ENCODE measurements at regions not wholly inside any gene's neighbourhood (a gene's known extent, or its start where the extent isn't known, plus 50 kb on each side); places are given as distances from the start of the nearest gene placed in this dataset.

DNA sequence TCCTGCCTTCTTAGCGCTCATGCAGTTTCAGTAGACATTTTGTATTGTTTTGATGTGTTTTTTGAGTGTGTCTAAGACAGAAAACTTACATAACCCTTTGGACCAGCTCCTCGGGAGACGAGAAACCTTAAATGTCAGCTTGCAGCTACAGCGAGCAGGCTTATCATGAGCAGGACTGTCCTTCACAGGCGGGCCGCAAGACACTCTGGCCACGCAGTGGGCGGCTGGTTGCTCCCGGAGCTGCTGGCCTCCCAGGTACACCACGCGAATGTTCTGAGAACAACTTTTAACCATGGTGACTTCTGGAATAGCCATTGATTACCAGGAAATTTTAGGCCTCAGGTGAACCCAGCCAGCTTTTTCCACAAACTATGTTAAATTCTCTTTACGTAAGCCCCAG is 164.1 kb upstream of the DIO3 start:
- Mint-ChIP-seq H3K4me3 (no peak overlapping the region), H3K9me3 (no peaks in the 10 kb centered on the region), H3K27ac (no peak overlapping the region), H3K4me1 (peaks cover 5% of the 10 kb centered on the region), H3K36me3 (no peaks in the 10 kb centered on the region)
- DNase-seq (ENCODE audit: low spot score in 2 of 2) = no peak
- ATAC-seq = no peak

DNA sequence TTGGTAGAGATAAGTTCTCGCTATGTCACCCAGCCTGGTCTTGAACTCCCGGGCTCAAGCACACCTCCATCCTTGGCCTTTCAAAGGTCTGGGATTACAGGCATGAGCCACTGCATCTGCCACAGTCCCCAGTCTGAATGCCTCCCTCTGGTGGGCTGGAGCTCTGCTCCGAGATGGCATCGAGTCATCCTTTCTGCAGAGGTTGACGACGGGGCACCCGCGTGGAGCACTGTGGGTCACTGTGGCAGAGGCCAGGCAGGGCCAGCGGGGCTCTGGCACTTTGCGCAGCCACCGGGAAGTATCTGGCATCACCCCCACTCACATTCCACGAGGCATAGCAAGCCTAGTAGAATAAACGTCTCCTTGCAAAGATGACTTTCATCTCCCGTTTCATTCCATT is 163.3 kb upstream of the DIO3 start:
- Mint-ChIP-seq H3K4me3 (no peak overlapping the region), H3K27ac (no peak overlapping the region), H3K9me3 (no peaks in the 10 kb centered on the region), H3K36me3 (no peaks in the 10 kb centered on the region), H3K4me1 (peaks cover 5% of the 10 kb centered on the region)
- ATAC-seq = no peak
- no peak for DNase-seq (ENCODE audit: low spot score in 2 of 2)

DNA sequence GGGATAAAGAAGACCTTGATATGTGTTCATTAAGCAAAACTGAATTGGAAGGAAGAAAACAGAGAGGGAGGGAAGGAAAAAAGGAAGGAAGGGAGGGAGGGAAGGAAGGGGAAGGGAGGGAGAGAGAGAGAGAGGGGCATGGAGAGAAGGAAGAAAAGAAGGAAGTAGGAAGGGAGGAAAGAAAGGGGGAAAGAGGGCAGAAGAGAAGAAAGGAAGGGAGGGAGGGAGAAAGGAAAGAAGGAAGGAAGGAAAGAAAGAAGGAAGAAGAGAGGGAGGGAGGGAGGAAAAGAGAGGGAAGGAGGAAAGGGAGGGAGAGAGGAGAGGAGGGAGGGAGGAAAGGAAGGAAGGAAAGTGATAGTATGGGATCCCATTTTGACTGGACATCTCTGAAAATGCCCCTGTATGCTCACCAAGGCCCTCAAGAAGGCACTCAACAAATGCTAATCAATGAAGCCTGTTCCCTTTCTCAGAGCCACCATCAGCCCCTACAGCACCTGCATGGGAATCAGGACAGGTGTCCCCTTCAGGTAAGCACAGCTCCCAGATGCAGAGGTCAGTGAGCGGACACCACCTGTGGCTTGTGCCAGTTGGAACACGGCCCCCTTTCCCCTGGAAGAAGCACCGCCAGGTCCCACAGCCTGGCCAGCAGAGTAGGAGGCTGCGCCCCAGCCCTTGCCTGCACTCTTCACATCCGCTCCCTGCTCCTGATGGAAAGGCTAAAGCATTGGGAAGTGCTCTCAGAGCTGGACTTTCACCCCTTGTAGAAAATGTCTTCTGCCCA is 161.4 kb upstream of the DIO3 start:
- Mint-ChIP-seq H3K4me3 (no peak overlapping the region), H3K36me3 (no peaks in the 10 kb centered on the region), H3K4me1 (peaks cover 5% of the 10 kb centered on the region), H3K27ac (no peak overlapping the region), H3K9me3 (no peaks in the 10 kb centered on the region)
- DNase-seq (ENCODE audit: low spot score in 2 of 2) = no peak
- ATAC-seq = no peak

DNA sequence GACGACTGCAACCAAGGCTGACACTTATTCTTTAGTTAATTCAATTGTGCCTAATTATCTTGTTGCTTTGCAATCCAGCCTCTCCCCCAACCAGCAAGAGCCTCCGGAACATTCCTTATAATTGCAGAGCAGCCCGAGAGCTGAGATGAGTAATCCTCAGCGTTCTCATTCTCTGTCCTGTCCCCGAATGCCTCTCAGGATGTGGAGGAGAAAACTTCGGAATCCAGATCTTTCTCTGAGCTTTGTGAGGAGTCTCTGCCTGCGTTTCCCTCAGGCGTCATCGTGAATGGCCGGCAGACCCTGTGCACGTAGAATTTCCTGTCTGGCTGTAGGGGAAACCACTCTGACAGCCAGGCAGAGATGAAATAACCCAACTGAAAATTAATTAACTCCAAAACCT is 160.5 kb upstream of the DIO3 start:
- no peak for ATAC-seq
- Mint-ChIP-seq H3K36me3 (no peaks in the 10 kb centered on the region), H3K9me3 (no peaks in the 10 kb centered on the region), H3K4me1 (peaks cover 5% of the 10 kb centered on the region), H3K4me3 (no peak overlapping the region), H3K27ac (no peak overlapping the region)
- no peak for DNase-seq (ENCODE audit: low spot score in 2 of 2)

DNA sequence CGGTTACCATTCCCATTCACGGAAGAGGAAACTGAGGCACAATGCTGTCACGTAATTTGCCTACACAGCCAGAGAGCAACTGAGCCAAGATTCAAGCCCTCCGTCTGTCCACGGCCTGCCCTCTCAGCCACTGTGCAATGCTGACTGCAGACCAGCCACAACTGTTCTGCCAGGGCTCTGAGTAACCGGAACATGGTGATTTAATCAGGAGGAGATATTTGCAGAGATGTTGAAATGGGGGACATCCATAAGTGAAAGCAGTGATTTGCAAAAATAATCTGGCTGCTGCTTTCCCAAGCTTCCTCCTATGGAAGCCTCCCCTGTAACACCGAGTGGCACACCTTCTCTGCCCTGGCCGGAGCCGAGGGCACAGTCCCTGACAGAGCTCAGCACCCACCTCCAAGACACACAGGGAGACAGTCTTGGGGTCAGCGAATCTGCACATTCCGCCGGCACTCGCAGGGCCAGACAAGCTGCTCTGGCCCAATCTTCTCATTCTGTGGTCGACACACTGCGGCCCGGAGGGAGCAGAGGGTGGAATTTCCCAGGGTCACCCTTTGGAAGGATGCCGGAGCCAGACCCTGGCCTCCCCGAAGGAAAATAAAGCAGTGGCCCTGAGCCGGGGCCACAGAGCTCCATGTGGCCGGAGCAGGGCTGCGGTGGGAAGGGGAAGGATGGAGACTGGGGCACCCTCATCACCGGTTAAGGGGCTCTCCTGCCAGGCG is 158.2 kb upstream of the DIO3 start:
- no peaks in the 10 kb centered on the region for H3K36me3 Mint-ChIP-seq
- no peaks in the 10 kb centered on the region for H3K9me3 Mint-ChIP-seq
- H3K4me1 Mint-ChIP-seq = peaks cover 5% of the 10 kb centered on the region
- ATAC-seq = no peak
- no peak overlapping the region for H3K27ac Mint-ChIP-seq
- no peak overlapping the region for H3K4me3 Mint-ChIP-seq
- DNase-seq (ENCODE audit: low spot score in 2 of 2) = no peak

DNA sequence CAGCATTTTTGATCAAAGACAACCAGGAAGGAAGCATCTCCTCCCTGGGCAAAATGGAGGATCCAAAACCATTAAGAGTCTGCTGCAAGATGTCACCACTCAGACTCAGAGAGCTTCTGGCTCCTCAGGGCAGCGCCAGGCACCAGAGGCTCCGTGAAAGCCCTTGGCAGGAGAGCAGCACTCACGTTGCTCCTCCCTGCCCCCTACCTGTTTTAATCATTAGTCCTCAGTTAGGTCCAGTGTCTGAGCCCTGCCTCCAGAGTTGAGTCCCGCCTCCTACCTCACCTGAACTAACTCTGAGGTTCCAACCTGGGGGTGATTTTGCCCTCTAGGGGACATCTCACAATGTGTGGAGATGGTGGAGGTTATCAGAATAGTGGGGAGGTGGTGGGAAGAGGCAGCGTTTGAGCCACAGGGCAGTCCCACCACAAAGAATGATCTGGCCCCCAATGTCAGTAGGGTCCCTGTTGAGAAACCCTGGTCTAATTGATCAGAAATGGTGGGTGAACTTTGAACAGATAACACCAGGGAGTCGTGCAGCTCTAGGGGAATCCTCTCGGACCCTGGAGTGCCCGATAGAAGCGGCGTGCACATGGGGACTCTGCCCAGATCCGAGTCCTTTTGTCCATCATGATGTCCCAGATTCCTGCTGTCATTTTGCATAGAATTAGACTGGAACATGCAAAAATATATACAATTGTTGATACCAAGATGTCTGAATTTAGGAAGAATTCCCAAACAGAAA is 156.7 kb upstream of the DIO3 start:
- Mint-ChIP-seq H3K4me3 (no peak overlapping the region), H3K9me3 (no peaks in the 10 kb centered on the region), H3K27ac (no peak overlapping the region), H3K36me3 (no peaks in the 10 kb centered on the region), H3K4me1 (peaks cover 5% of the 10 kb centered on the region)
- DNase-seq (ENCODE audit: low spot score in 2 of 2) (no peak), ATAC-seq (no peak)

DNA sequence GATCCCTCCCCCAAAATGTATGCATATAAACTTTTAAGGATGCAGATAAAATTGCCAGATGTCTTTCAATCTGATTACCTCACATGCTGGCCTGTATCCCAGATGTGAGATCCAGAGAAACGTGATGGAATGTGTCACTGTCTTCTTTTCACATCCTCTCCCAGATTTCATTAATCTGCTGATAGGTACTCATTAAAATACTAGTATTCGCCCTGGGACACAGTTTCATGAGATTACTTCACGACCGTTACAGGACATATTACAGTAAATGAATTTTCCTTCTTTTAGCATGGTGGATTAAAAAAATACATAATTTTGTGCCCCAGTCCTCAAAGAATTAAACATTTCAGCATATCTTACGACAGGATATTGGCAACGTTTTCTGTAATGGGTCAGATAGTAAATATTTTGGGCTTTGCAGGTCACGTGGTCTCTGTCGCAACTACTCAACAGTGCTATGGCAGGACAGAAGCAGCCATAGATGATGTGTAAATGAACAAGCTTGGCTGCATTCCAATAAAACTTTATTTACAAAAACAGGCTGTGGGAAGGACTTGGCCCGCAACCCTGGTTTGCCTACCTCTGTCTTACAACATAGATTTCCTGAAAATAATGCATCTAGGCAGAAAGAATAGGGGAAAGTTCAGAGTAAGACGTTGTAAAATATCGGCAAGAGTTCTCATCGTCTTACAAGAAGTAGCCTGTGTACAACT is 156.0 kb upstream of the DIO3 start:
- no peak overlapping the region for H3K4me3 Mint-ChIP-seq
- H3K9me3 Mint-ChIP-seq = no peaks in the 10 kb centered on the region
- H3K4me1 Mint-ChIP-seq = peaks cover 5% of the 10 kb centered on the region
- ATAC-seq = no peak
- no peak for DNase-seq (ENCODE audit: low spot score in 2 of 2)
- H3K36me3 Mint-ChIP-seq = no peaks in the 10 kb centered on the region
- no peak overlapping the region for H3K27ac Mint-ChIP-seq

DNA sequence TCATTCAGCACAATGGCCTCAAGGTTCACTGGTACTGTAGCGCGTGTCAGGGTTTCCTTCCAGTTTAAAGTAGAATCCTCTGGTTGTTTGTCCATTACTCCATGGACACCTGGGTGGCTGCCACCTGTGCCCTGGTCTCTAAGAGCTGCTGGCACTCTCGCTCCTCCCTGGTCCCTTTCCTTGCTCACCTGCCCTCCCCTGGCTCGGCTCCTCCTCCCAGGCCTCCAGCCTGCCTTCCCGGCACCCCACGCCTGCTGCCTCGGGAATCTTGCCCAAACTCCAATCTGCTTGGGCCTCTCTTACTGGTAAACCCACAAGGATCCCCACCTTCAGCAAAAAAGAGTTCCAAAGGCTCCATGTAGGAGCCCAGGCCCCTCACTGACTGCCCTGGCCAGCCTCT is 154.4 kb upstream of the DIO3 start:
- no peaks in the 10 kb centered on the region for H3K9me3 Mint-ChIP-seq
- H3K4me1 Mint-ChIP-seq = no peaks in the 10 kb centered on the region
- ATAC-seq (no peak), DNase-seq (ENCODE audit: low spot score in 2 of 2) (no peak)
- H3K4me3 Mint-ChIP-seq = no peak overlapping the region
- no peak overlapping the region for H3K27ac Mint-ChIP-seq
- H3K36me3 Mint-ChIP-seq = no peaks in the 10 kb centered on the region

DNA sequence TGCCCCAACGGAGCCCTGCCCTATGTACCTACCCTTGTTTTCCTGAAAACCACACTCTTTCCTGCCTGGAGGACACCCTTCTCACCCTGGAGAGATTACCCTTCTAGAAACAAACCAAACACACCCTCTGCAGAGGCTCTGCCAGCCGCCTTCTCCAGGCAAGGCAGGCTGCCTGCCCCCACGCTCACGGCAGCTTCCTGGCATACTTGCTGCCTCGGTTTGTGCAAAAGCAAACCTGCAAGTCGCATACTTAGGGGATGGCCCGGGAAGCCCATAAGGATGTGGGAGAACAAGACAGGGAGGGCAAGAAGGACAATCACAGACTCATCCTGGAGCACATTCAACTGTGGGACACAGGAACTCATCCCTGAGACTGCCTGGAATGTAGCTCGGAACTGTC is 154.0 kb upstream of the DIO3 start:
- H3K4me1 Mint-ChIP-seq = no peaks in the 10 kb centered on the region
- no peaks in the 10 kb centered on the region for H3K9me3 Mint-ChIP-seq
- H3K36me3 Mint-ChIP-seq = no peaks in the 10 kb centered on the region
- H3K4me3 Mint-ChIP-seq = no peak overlapping the region
- DNase-seq (ENCODE audit: low spot score in 2 of 2) (no peak), ATAC-seq (no peak)
- no peak overlapping the region for H3K27ac Mint-ChIP-seq

DNA sequence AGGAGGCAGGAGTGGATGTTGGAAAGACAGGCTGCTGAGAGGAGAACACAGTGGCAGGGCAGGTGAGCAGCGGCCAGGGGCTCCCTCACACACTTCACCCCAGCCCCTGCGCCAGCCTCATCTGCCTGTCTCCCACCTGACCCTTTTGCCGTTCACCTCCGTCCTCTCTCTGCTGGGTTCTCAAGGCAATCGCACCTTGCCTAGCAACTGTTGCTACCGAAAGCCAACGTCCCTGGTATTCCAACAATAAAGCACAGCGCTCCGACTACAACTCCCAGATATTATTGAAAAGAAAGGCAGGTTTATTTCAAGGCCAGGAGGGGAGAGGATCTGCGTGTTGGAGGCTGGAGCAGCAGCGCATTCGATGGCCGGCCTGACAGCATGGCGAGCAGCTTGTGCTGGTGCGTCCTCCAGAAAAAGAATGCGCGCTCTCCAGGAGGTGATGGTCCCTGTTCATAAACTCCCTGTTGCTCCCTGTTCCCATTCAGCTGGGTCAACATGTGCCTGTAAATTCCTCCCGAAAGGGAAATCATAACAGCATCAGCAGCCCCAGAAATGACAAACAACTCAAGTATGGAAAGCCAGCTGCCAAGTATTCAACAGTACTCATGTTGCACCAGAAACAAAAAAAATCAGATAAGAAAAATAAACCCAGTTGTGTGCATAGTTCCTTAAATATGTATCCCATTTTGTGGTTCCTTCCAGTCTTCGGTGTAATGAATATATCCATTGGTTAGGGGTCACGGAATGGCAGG is 153.0 kb upstream of the DIO3 start:
- ATAC-seq (no peak), DNase-seq (ENCODE audit: low spot score in 2 of 2) (no peak)
- Mint-ChIP-seq H3K27ac (no peak overlapping the region), H3K36me3 (no peaks in the 10 kb centered on the region), H3K9me3 (no peaks in the 10 kb centered on the region), H3K4me1 (no peaks in the 10 kb centered on the region), H3K4me3 (no peak overlapping the region)

DNA sequence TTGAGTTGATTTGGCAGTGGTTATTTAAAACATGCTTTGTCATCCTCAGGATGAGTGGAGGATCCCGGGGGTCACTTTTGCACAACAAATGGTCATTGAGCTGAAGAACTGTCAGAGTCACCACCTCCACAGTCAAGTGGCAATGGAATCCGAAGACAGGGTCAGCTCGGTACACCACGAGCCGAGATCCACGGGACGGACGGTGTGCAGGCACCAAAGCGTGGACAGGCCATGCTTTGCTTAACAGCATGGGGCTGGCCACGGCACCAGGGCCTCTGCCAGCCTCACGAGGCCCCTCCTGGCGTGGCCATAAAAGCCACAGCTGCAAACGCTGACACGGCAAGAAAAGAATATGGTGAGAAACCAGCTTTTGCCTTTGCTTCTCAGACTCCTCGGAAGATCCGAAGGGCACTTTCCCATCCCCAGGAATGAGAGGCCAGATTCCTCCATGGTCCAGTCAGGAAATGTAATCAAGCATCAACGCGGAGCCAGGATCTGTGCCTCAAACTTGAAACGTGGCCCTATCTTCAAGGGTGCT is 152.2 kb upstream of the DIO3 start:
- DNase-seq (ENCODE audit: low spot score in 2 of 2) (no peak), ATAC-seq (no peak)
- Mint-ChIP-seq H3K4me3 (no peak overlapping the region), H3K36me3 (no peaks in the 10 kb centered on the region), H3K4me1 (no peaks in the 10 kb centered on the region), H3K27ac (no peak overlapping the region), H3K9me3 (no peaks in the 10 kb centered on the region)

DNA sequence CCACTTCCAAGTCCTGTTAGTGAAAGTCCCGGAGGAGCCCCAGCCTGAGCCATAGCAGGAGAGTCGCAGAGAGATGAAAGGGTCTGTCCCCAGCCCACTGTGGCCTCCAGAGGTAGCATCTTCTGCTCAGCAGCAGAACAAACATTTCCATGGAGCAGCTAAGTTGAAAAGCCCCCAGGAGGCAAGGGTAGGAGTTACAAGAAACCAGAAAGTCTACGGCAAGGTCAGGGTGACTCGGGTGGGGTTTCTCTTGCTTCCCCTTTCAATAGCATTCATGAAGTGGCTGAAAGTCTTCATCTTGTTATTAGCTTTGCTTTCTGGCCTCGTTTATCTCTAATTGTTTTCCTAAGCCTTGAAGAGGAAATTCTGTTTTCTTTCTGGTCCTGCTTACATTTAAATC is 151.2 kb upstream of the DIO3 start:
- Mint-ChIP-seq H3K36me3 (no peaks in the 10 kb centered on the region), H3K27ac (no peak overlapping the region), H3K4me3 (no peak overlapping the region), H3K4me1 (no peaks in the 10 kb centered on the region), H3K9me3 (no peaks in the 10 kb centered on the region)
- ATAC-seq = no peak
- DNase-seq (ENCODE audit: low spot score in 2 of 2) = no peak

DNA sequence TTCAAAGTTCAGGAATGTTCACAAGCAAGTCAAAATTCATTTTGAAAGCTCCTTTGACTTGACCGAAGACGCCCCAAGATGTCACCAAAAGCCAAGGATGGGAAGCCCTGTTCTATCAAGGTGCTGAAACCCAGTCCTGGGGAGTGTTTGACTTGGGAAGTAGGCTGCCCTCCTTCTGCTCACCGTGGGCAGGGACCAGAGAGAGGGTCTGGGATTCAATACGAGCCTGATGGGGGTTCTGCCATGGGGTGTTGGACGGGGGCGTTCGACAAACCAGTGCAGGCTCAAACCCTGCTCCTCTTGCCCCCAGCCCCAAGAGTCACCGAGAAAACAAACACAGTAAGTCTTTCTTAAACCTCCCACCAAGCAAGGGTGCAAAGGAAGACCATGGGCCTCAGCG is 150.1 kb upstream of the DIO3 start:
- Mint-ChIP-seq H3K9me3 (no peaks in the 10 kb centered on the region), H3K36me3 (no peaks in the 10 kb centered on the region), H3K4me1 (no peaks in the 10 kb centered on the region), H3K4me3 (no peak overlapping the region), H3K27ac (no peak overlapping the region)
- ATAC-seq = no peak
- no peak for DNase-seq (ENCODE audit: low spot score in 2 of 2)

DNA sequence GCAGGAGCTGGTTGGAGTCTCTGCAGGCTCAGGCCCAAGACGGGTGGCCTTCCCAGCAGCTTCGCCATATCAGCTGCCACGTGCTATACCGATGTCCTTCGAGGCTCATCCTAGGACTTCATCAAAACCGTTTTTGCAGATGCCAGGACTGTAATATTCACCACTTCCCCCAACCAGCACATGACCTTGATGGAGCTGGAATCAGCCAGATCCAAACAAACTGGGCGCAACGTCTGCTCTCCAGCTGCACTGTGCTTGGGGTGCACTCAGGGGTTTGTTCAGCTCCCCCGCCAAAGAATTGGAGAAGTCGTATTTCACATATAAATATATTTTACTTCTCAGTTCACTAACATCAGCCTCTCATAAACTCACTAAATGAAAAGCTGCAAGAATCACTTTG is 149.5 kb upstream of the DIO3 start:
- ATAC-seq = no peak
- H3K9me3 Mint-ChIP-seq = no peaks in the 10 kb centered on the region
- H3K27ac Mint-ChIP-seq = no peak overlapping the region
- H3K36me3 Mint-ChIP-seq = no peaks in the 10 kb centered on the region
- no peak for DNase-seq (ENCODE audit: low spot score in 2 of 2)
- H3K4me3 Mint-ChIP-seq = no peak overlapping the region
- no peaks in the 10 kb centered on the region for H3K4me1 Mint-ChIP-seq

DNA sequence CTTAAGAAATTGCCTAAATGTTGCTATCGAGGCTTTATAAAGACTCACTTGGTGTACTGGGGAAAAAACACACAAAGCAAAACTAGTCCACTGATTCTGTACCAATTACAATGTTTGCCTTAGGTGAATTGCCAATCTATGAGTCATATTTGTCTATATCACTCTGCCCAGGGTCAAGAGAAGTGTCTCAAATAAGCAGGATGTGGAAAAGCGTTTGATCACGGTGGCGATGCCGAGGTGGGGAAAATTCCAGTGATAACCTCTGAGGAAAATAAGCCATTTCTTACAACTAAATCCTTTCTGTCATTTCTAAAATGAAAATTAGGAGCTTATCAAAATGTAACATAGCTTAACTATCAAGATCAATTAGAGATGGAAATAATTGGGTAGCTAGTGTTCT is 148.6 kb upstream of the DIO3 start:
- H3K36me3 Mint-ChIP-seq = no peaks in the 10 kb centered on the region
- no peaks in the 10 kb centered on the region for H3K9me3 Mint-ChIP-seq
- H3K27ac Mint-ChIP-seq = no peak overlapping the region
- no peak for DNase-seq (ENCODE audit: low spot score in 2 of 2)
- ATAC-seq = no peak
- H3K4me1 Mint-ChIP-seq = no peaks in the 10 kb centered on the region
- no peak overlapping the region for H3K4me3 Mint-ChIP-seq

All from stimulated activated effector memory CD8-positive, alpha-beta T cell treated with anti-CD3 and anti-CD28 coated beads, Interleukin-12 subunit alpha, Interleukin-12 subunit beta, amount 100 ng/mL, for 72 hours (primary cell).